ENCODE measurements at regions not wholly inside any gene's neighbourhood (a gene's known extent, or its start where the extent isn't known, plus 50 kb on each side); places are given as distances from the start of the nearest gene placed in this dataset.

DNA sequence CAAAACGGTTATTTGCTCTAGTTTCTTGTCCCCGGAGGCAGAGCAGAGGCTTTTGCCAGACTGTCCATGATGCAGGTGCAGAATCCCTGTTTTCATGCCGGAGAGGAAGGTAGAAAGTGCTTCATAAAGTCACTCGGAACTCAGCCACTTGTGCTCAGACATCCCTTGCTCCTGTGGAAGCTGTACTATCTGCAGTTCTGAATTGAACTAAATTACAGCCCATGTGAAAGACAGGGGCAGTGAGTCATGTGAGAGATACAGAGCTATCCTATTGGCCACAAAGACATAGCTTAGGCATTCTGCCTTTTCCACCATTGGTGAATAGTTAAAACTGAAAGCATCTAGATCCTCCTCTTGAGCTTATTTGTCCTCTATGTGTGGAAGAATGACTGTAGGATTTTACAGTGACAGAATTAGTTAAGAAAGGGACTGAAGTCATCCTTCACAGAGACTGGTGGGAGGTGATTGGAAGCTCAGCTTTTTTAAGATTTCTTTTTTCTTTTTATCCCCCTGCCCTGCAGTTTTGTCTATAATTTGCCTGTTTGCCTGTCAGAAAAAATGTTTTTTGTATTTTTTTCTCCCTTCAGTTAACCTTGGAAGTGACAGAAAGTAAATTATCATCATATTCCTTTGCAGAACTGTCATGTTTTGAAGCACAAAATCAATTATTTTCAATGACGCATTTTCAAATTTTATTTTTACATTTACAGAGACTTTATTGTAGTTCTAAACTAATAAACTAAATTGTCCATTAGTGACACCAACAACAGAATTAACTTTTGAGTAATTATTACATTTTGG, 298.6 kb downstream of the PTPRC start:
- TF ChIP-seq CTCF (IDR thresholded peaks at IDR 0.05; ENCODE audit: insufficient read depth, low read depth, low read length): no peak
- no peak for TF ChIP-seq EZH2 (IDR thresholded peaks at IDR 0.05; ENCODE audit: insufficient read depth, low read length)

Data from astrocyte (in vitro differentiated cells and primary cell).